Colonic mucosa (tissue), 4 donors: ENCODE measurements at regions not wholly inside any gene's neighbourhood (a gene's known extent, or its start where the extent isn't known, plus 50 kb on each side); places are given as distances from the start of the nearest gene placed in this dataset.

Experiments
- DNase-seq: peaks from one replicate; pipeline ENCODE4 v3.0.0-alpha.2; 2020
- H3K27ac ChIP-seq: fragments of 200-600 bp; one replicate; pipeline ENCODE4 v1.8.0; 2021
- H3K27me3 ChIP-seq: fragments of 200-600 bp; one replicate; pipeline ENCODE4 v1.8.0; 2021
- H3K36me3 ChIP-seq: fragments of 200-600 bp; one replicate; pipeline ENCODE4 v1.8.0; 2021
- H3K4me1 ChIP-seq: fragments of 200-600 bp; one replicate; pipeline ENCODE4 v1.8.0; 2021; ENCODE audit warnings: mild to moderate bottlenecking
- H3K4me3 ChIP-seq: fragments of 200-600 bp; one replicate; pipeline ENCODE4 v1.8.0; 2021
- H3K9ac ChIP-seq, 2 donors: one replicate each; pipeline ENCODE4 v1.7.0; 2013; ENCODE audit warnings: control low read depth in 2 of 2, low read depth in 2 of 2, low read length in 2 of 2
- H3K9me3 ChIP-seq: fragments of 200-600 bp; one replicate; pipeline ENCODE4 v1.8.0; 2021
- CTCF ChIP-seq: fragments of 200-600 bp; IDR thresholded peaks from one replicate; pipeline ENCODE4 v1.8.0; 2022; ENCODE audit warnings: antibody characterized with exemption, mild to moderate bottlenecking
- intact Hi-C: fragments of 100-400 bp; cut with DNase I; formaldehyde crosslinking; loops from one replicate; pipeline ENCODE4 v1.14.1; 2022
- donor health status: healthy.
- donor health status: DM: no; HTN: no; CAD: no.
- donor health status: DM: no; HTN: no; CAD: no.

GRCh38 chr22:34236527-34236926, 316.3 kb upstream of the LARGE1 start:
- Histone ChIP-seq H3K4me1 (no peaks in the 10 kb centered on the region), H3K9me3 (no peaks in the 10 kb centered on the region), H3K4me3 (no peak overlapping the region), H3K36me3 (no peaks in the 10 kb centered on the region), H3K9ac (no peak overlapping the region), H3K27ac (no peak overlapping the region), H3K27me3 (no peaks in the 10 kb centered on the region)
- intact Hi-C loops, result no loop called here
- no peak for TF ChIP-seq CTCF
- DNase-seq, result no peak

- intact Hi-C loops, result no loop called here
- no peaks in the 10 kb centered on the region for H3K36me3 ChIP-seq
- TF ChIP-seq CTCF, result no peak
- H3K4me1 ChIP-seq, result no peaks in the 10 kb centered on the region
- H3K27ac ChIP-seq, result no peak overlapping the region
- no peak overlapping the region for H3K9ac ChIP-seq
- no peak overlapping the region for H3K4me3 ChIP-seq
- H3K9me3 ChIP-seq, result no peaks in the 10 kb centered on the region
- DNase-seq, result no peak
- no peaks in the 10 kb centered on the region for H3K27me3 ChIP-seq
These were observed 319.1 kb upstream of the LARGE1 start for GRCh38 chr22:34239421-34239820.

- DNase-seq, result no peak
These were observed 322.7 kb upstream of the LARGE1 start for GRCh38 chr22:34243023-34243422.

GRCh38 chr22:34255042-34255441, 334.8 kb upstream of the LARGE1 start:
- H3K4me1 ChIP-seq, result no peaks in the 10 kb centered on the region
- no peaks in the 10 kb centered on the region for H3K9me3 ChIP-seq
- intact Hi-C loops, result no loop called here
- TF ChIP-seq CTCF, result no peak
- no peaks in the 10 kb centered on the region for H3K27me3 ChIP-seq
- no peak overlapping the region for H3K27ac ChIP-seq
- H3K36me3 ChIP-seq, result no peaks in the 10 kb centered on the region
- no peak for DNase-seq
- no peak overlapping the region for H3K4me3 ChIP-seq
- H3K9ac ChIP-seq, result no peak overlapping the region

More at GRCh38 chr22:34243023-34243422, 322.7 kb upstream of the LARGE1 start:
- H3K27me3 ChIP-seq, result no peaks in the 10 kb centered on the region
- H3K4me3 ChIP-seq, result no peak overlapping the region
- H3K4me1 ChIP-seq, result no peaks in the 10 kb centered on the region
- H3K27ac ChIP-seq, result no peak overlapping the region
- H3K36me3 ChIP-seq, result no peaks in the 10 kb centered on the region
- H3K9ac ChIP-seq, result no peak overlapping the region
- no peak for TF ChIP-seq CTCF
- intact Hi-C loops, result no loop called here
- no peaks in the 10 kb centered on the region for H3K9me3 ChIP-seq

GRCh38 chr22:34278121-34278520, 357.8 kb upstream of the LARGE1 start:
- H3K27ac ChIP-seq, result no peak overlapping the region
- H3K9me3 ChIP-seq, result no peaks in the 10 kb centered on the region
- TF ChIP-seq CTCF, result no peak
- no peaks in the 10 kb centered on the region for H3K4me1 ChIP-seq
- intact Hi-C loops, result no loop called here
- no peaks in the 10 kb centered on the region for H3K27me3 ChIP-seq
- H3K4me3 ChIP-seq, result no peak overlapping the region
- no peak for DNase-seq
- H3K9ac ChIP-seq, result no peak overlapping the region
- no peaks in the 10 kb centered on the region for H3K36me3 ChIP-seq

- intact Hi-C loops, result no loop called here
- no peak overlapping the region for H3K27ac ChIP-seq
- H3K4me3 ChIP-seq, result no peak overlapping the region
- H3K4me1 ChIP-seq, result no peaks in the 10 kb centered on the region
- H3K36me3 ChIP-seq, result no peaks in the 10 kb centered on the region
- H3K9me3 ChIP-seq, result no peaks in the 10 kb centered on the region
- DNase-seq, result no peak
- H3K9ac ChIP-seq, result no peak overlapping the region
- no peaks in the 10 kb centered on the region for H3K27me3 ChIP-seq
- no peak for TF ChIP-seq CTCF
These were observed 361.5 kb upstream of the LARGE1 start for GRCh38 chr22:34281738-34282137.
